Suppressor macrophage treated with lipopolysaccharide for 4 hours (primary cell): ENCODE measurements at regions not wholly inside any gene's neighbourhood (a gene's known extent, or its start where the extent isn't known, plus 50 kb on each side); places are given as distances from the start of the nearest gene placed in this dataset.
"Not testable (repeated sequence)": the region's sequence is repeated elsewhere in the genome, so short reads cannot be mapped to it uniquely, and the experiment has no call there.

Experiments used
- DNase-seq: peaks from one replicate; pipeline ENCODE4 v3.0.0-alpha.2; 2020

DNA sequence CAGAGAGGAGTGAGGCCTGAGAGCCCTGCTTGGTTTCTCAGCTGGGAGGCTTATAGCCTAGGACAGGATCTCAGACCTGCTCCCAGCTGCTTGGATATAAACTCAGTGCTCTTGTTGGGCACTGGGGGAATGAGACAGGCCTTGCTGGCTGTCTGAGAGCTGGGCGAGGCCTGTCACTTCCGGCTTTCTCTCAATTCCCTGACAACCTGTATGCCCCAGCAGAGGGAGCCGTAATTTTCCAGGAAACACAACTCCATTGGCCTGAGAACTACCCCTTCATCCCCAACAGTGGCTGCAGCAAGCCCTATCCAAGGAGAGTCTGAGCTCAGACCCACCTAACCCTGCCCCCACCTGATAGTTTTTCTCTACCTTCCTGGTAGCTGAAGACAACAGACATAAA lies 258.3 kb upstream of the STXBP6 start:
- no peak for DNase-seq

DNA sequence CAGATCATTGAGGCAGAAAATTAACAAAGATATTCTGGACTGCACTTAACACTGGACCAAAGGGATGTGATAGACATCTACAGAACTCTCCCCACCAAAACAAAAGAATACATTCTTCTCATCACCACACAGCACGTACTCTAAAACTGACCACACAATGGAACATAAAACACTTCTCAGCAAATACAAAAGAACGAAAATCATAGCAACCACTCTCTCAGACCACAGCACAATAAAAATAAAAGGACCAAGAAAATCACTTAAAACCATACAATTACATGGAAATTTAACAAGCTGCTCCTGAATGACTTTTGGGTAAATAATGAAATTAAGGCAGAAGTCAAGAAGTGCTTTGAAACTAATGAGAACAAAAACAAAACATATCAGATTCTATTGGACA lies 254.0 kb upstream of the STXBP6 start:
- no peak for DNase-seq

DNA sequence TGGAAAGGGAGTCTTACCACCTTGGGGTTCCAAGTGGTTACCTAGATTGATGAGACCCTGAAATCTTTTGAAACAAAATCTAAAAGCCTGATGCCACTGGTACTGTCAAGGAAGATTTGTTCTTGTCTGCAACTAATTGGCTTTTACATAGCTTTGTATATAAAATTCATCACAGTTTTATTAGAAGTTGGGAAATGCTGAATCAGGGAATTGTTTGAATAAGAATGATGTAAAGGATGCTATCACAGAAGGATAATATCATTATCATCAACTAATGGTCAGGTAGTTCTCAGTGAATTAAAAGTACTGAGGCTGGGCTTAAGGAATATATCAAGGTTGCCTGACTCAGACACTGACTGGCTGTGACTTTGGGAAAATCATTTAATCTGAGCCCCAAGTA lies 248.3 kb upstream of the STXBP6 start:
- DNase-seq = no peak

DNA sequence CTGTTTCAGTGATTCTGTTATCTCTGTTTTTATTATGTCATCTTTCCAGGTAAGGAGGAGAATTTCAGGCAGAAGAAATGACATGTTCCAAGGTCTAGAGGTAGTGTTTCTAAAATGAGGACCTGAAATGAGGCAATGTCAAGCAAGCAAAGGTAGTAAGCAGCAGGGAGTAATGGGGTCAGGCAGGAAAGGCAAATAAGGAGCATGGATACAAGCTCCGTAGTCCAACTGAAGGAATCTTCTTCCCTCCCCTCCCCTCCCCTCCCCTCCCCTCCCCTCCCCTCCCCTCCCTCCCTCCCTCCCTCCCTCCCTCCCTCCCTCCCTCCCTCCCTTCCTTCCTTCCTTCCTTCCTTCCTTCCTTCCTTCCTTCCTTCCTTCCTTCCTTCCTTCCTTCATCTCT lies 240.2 kb upstream of the STXBP6 start:
- not testable (repeated sequence) for DNase-seq

DNA sequence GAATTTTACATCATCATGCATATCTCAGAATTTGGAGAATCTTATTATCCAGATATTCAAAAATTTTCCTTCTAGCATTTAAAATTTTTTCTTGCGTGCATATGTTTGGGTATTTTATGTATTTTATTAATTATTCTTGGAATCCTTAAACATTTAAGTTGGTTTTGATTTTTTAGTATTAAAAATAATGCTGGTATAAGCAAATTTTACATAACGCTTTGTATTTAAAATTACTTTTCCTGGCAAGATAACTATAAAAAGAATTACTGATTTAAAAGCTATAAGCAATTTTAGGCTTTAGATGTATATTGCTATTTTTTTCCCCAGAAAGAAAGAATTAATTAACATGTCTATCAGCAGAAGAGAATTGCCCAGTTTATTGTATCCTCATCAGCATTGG lies 224.6 kb upstream of the STXBP6 start:
- no peak for DNase-seq

DNA sequence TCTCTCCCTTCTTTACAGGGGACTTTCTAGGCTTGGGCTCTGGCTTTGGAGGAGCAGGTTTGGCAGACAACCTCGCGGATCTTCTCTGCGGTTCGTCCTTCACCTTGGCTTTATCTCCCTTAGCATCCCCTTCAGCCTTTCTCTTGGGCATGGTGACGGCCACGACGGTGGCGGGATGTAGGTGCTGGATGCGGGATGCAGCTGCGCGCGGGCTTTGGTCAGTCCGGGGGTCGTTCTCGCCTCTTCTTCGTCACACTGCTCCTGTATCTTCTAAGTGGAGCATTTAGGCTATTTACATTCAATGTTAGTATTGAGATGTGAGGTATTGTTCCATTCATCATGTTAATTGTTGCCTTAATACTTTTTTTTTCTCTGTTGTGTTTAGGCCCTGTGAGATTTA lies 217.2 kb upstream of the STXBP6 start:
- no peak for DNase-seq

DNA sequence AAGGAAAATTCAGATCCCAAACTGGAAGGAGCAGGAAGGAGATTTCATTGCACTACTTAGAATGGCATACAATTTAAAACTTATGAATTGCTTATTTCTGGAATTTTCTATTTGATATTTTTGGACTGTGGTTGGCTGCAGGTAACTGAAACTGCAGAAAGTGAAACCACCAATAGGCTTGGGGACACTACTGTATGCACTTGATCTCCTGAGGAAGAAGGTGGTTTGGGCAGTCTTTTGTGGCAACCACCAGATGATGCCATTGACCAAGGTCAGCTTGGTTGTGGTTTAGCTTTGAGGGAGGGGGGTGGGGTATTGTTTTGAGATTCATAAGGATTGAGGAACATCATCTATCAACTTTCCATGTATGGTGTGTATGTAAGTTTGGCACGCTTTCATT lies 209.5 kb upstream of the STXBP6 start:
- no peak for DNase-seq

DNA sequence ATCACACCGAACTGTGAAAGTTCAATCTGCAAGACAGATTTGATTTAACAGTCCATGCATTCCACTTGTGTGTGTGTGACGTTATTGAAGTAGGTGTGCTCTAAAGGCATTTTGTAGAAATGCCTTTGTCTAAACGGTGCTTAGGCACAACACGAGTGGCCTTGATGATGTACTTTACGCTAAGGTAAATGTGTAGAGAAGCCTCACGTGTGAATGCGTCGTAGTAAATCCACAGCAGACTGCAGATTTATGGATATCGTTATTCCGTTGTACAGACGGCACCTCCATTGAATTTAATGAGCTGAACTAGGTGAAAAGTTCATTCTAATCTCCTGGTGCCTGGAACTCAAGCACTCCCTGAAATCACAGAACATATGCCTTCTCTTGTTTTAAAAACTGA lies 202.8 kb upstream of the STXBP6 start:
- no peak for DNase-seq

DNA sequence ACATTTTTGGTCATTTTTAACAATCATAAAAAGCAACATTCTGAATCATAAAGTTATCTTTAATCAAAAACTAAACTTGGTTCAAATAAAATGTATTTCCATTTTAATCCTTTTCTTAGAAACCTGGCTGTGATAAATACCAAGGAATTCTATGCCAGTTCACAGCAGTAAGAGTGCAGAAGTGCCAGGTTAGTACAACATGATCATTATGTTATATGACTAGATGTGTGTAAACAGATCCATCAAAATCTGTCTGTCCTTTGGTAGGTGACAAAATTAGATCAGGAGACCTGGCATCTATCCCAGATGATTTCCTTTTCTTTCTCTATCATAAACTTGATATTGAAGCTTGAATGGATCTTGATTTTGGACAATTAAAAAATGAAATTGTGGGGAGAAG lies 200.6 kb upstream of the STXBP6 start:
- DNase-seq = no peak

DNA sequence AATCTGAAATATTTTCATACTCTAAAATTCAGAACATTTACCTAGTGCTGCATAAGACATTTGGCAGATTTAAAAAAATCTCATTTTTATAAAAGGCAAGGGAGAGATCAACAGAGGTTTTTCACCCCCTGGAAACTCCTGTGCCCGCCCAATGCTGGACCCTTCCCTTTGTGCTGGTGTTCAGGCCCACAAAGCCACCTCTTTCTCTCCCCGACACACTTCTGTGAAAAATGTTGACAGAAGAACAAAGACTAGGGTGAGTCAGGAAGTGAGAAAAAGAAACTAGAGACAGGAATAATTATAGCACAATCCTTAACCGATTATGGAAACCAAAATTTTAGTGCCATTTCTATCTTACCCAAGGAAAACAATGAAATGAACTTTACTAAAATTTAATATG lies 197.7 kb upstream of the STXBP6 start:
- DNase-seq = no peak

DNA sequence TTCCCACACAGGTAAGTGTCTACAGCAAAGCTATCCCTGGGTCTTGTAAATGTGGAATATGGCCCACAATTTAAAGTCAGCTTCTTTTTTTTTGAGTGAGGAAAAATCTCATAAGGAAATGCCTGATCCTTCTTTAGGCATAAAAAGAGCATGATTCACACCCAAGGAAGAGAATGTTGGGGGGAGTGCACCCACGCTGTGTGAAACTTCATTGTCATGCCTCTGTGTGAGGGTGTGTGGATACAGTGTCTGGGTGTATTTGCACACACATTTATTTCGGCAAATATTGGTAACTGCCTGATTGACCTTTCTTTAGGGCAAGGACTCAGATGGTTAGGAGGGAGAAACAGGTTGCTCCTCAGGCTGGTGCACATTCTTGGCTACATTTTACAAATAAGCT lies 196.8 kb upstream of the STXBP6 start:
- DNase-seq = no peak

DNA sequence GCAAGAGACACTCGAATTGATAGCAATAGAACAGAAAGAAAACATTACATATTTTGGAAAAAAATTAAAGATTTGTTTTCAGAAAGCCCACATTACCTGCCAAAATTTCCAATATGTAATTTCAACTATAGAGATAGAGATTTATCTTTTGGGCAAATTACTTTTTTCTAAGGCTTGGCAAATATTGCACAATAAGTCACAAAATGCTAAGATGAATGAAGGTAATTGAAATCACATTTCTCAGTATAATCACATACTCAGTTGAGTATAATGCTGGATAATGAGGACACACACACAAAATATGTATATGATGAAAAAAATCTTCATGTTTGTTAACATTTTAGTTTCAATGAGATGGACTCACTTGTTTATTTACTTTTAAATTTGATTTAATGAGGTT lies 189.2 kb upstream of the STXBP6 start:
- no peak for DNase-seq

DNA sequence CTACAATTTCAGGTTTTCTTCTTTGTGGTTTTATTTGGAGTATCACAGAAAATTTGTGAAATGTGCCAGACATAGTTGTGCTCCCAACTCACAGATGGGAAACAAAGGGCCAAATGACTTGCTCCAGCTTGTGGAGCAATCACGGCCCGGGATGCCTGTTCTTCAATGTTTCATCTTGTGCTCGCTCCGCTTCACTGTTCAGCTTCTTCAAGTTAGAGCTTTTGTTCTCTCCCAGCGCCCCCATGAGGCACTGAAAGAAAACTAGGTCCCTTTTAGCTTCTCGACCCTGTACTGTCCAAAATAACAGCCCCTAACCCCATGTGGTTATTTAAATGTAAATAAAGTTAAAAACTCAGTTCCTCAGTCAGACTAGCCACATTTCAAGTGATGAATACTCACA lies 187.9 kb upstream of the STXBP6 start:
- DNase-seq = no peak

DNA sequence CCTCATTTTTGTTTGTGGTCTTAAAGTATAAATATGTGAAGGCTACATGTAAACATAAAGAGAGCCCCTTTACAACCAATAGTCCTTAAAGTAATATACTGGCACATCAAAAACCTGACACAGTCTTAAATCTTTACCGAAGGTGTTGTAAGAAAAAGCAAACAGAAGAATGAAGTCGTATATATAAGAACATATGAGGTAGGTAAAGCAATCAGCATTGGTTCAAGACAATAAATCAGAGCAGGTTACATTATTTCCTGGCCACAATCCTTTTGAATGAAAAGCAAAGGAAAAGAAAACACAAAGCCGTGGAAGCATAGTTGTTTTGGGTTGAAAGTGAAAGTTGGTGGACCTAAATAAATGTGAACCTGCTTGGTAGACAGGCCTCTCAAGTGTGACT lies 183.7 kb upstream of the STXBP6 start:
- no peak for DNase-seq

DNA sequence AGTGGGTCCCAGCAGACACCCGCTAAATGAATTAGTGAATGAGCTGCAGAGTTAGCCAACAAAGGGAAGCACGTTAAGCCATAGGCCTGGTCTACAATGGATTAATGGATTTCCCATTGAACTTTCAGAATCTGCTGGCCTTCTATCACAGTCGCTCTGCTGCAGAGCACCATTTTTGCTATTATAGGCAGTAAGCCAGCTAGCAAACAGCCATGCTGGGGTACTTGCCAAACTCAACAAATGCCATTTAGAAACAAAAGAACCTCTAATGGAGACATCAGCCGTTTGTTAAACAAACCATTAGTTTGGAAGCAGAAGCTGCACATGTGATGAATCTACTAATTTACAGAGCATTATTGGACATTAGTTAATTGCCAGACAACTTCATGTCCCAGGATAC lies 181.1 kb upstream of the STXBP6 start:
- DNase-seq = no peak

DNA sequence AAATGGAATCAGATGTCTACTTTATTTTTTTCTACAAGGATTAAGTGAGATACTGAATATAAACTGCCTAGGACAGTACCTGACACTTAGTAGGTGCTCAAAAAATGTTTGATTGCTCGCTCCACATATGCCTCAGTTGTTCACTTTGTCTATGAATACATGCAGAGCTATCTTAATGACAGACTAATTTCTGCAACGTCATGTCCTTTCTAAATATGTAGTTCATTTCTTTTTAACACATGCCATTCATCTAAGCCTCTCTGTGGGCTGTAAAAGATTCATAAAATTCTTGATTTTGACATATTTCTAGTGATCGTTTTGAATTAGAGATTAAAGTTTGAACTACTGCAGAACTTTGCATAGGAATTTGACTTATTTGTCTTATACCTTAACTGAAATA lies 176.3 kb upstream of the STXBP6 start:
- DNase-seq = no peak

DNA sequence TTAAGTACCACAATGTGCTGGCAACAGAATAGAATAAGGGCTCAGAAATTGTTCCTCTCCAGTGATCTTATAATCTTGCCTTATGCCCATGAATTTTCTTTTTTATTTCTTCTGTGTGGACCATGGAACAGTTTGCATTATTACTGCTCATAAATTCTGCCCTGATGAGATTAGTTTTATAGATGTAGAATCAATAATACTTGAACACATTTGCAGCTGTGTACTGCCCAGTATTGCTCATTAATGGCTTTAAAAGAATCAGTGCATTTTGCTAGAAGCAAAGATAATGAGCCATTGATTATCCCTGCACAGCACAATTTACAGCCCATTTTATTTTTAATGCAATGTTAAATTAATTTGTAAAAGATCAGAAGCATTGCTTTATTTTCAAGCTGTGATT lies 172.3 kb upstream of the STXBP6 start:
- DNase-seq = no peak

DNA sequence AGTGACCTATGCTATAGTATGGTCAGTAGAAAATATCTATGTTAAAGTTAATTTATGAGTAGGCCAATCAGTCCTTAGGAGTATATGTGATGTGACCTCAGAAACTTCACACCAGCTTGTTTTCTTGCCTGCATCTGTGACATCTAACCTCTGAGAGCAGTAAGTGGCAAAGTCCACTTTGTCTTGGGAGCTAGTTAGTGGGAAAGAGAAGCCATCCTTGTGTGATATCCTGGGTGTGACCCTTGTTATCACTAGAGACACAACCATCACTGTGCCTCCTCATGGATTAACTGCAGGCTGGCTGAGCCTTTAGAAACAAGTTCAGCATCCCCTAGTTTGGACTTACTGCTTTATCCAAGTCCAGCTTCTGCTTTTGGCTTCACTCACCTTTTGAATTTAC lies 170.6 kb upstream of the STXBP6 start:
- DNase-seq = no peak

DNA sequence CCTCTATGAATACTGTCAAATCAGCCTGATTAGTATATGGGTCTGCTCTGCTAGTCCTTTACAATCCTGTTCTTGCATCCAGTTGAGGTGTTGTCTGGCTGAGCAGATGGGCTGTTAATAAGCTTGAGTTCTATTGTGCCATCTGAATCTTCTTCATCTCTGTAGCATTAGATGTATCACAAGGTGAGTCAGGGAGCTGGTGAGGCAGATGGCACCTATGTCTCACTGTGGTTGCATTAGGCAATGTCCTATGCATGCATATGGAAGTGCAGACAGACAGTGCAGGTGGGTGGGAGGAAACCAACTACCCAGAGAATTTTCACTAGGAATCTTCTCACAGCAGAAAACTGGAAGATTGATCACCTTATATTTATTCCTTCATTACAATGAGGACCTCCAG lies 165.7 kb upstream of the STXBP6 start:
- no peak for DNase-seq

DNA sequence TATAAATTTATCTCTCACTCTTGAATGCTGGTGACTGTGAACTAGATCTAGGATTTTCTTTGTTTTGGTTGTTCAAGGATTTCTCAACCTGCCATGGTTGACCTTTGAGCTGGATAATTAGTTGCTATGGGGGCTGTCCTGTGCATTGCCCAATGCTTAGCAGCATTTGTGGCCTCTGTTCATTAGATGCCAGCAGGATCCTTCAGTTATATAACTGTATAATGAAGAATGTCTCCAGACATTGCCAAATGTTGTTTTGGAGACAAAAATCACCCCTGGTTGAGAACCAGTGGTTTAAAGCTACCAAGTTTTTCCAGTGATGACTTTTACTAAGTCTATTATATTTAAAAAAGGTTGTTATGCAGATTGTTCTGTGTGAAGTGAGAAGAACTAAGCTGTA lies 147.9 kb upstream of the STXBP6 start:
- DNase-seq = no peak

DNA sequence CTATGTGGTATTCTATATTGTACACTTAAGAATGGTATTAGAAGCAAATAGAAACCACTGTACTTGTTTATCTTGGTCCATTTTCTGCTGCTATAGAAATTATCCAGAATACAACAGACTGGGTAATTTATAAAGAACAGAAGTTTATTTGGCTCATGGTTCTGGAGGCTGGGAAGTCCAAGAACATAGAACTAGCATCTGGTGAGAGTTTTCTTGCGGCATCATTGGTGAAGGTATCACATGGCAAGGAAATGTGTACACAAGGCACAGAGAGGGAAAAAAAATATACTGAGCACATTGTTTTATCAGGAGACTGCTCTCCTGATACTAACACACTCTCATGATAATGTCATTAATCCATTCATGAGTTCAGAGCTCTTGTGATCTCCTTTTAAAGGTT lies 130.3 kb upstream of the STXBP6 start:
- no peak for DNase-seq

DNA sequence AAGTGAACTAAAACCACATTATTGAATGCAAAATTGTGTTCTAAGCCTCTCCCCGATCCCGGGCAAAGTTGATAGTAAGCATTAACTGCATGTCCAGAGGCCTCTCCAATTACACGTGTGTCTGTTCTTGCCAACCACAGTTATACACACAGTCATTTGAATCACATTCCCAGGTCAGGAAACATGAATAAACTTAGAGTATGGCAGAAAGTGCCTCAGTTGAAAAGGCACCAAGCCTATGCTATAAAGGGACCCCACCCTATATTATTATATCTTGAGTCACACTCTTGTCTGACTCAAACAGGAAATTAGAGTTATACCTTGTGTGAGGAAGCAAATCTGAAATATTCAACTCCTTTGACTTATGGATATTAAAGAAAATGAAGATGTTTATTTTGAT lies 128.3 kb upstream of the STXBP6 start:
- no peak for DNase-seq

DNA sequence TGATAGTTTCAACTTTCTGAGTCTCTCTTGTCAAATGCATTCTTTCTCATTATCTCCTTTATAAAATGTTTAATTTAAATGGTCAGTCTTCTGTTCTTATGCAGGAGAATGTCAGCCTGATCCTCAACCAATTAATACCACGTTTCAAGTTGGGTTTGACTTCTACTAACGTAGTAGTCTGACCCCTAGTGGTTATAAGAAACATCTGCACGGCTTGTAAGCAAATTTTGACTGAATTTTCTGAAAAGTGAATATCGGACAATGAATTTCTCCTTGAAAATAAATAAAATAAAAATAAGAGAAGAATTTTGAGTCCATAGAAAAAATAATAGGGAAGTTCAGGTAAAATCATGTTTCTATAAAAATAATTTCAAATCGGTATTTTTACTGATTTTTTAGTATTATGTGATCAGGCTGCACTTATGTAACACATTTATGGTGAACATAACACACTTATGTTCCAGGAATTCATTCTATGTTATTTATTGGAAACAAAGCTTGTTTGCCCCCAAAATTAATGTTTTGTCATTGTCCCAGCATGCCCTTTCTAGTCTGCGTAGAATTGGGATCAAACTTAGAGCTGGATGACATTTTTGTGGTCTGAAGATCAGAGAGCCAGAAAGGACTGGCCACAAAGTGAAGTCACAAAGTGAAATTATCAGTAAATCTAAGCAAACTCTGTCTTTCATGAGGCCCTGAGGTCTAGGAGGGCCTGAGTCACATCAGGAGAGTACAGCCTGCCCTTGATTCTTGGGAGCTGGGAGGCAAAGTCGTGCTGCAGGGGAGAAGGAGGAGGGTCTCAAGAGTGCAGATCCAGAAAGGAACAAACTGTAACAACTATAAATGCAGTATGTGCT lies 101.2 kb upstream of the STXBP6 start:
- peak; percentile 65 for DNase-seq

DNA sequence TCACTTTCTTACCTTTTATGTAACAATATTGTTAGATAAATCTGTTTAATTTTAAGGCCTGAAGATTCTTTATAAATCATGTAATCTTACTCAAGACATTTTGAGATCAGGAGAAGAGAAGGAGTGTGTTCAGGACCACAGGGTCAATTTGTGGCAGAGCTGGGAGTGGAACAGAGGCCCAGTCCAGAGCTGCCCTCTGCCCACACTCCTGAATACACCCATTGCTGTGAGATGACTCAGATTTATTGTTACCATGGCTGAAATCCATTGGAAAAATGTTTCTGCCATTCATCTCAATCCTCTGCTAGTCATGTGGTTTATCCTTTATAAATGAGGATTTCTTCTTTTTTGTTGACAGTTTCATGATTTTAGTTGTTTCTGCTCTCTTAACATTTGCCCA lies 100.5 kb upstream of the STXBP6 start:
- no peak for DNase-seq

DNA sequence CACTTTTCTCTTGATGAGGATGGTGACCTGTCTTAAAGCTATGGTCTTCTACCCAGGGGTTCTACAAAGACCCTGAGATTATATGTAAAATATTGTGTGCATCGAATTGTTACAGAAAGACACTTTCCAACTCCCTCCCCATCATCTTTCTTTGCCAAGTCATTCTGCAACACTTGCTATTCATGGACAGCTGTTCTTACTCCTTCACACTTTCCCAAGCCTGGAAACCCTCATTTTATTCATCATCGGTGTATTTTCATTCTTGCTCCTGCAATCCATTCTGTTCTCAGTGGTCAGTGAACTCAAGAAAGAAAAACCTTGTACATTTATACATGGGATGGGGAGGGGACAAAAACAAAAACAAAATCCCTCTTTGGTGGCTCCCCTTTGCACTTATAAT lies 90.5 kb upstream of the STXBP6 start:
- no peak for DNase-seq

DNA sequence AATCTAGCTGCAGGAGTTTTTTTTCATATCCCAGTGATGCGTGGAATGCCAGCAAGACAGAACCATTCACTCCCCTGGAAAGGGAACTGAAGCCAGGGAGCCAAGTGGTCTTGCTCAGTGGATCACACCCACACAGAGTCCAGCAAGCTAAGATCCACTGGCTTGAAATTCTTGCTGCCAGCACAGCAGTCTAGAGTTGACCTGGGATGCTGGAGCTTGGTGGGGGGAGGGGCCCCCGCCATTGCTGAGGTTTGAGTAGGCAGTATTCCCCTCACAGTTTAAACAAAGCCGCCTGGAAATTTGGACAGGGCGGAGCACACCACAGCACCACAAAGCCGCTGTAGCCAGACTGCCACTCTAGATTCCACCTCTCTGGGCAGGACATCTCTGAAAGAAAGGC lies 86.9 kb upstream of the STXBP6 start:
- DNase-seq = no peak
